ENCODE measurements at regions not wholly inside any gene's neighbourhood (a gene's known extent, or its start where the extent isn't known, plus 50 kb on each side); places are given as distances from the start of the nearest gene placed in this dataset.

- TF ChIP-seq CTCF (IDR thresholded peaks at IDR 0.05; ENCODE audit: low read depth, low read length) = no peak
- no peaks in the 10 kb centered on the region for H3K27me3 ChIP-seq
- no peaks in the 10 kb centered on the region for H3K4me1 ChIP-seq (ENCODE audit: low read depth)
- no peak overlapping the region for H3K27ac ChIP-seq
- DNase-seq (ENCODE audit: low read depth in 1 of 2, low spot score in 1 of 2) = no peak
- no peaks in the 10 kb centered on the region for H3K36me3 ChIP-seq
- no peaks in the 10 kb centered on the region for H3K9me3 ChIP-seq (ENCODE audit: low read depth)
- no peak overlapping the region for H3K4me3 ChIP-seq
Observed at GRCh38 chr4:66202870-66203269, 532.6 kb upstream of the EPHA5 start.

DNA sequence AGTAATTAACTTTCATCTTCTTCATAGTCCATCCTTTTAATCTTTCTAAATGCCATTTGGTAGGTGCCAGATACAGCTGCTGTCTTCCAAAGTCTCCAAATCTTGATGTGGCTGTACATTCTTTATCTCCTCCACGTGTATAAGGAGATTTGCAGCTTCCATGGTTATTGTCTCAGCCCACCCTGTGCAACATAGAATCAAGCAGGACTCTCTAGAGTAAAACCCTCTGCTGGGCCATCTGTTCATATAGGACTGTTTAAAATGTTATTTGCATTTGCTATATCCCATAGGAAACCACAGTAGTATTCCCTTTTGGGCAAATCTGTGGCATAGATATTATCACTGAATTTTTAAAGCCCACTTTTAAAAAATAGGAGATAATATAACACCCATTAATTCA lies 527.2 kb upstream of the EPHA5 start:
- no peaks in the 10 kb centered on the region for H3K4me1 ChIP-seq (ENCODE audit: low read depth)
- H3K27me3 ChIP-seq = no peaks in the 10 kb centered on the region
- no peak for DNase-seq (ENCODE audit: low read depth in 1 of 2, low spot score in 1 of 2)
- H3K9me3 ChIP-seq (ENCODE audit: low read depth) = no peaks in the 10 kb centered on the region
- no peak overlapping the region for H3K27ac ChIP-seq
- no peaks in the 10 kb centered on the region for H3K36me3 ChIP-seq
- TF ChIP-seq CTCF (IDR thresholded peaks at IDR 0.05; ENCODE audit: low read depth, low read length) = no peak
- no peak overlapping the region for H3K4me3 ChIP-seq

- H3K4me1 ChIP-seq (ENCODE audit: low read depth) = no peaks in the 10 kb centered on the region
Observed at GRCh38 chr4:66193487-66193886, 523.2 kb upstream of the EPHA5 start.

GRCh38 chr4:66187175-66187720 lies 517.0 kb upstream of the EPHA5 start:
- H3K27ac ChIP-seq = no peak overlapping the region

More at GRCh38 chr4:66193487-66193886, 523.2 kb upstream of the EPHA5 start:
- no peaks in the 10 kb centered on the region for H3K9me3 ChIP-seq (ENCODE audit: low read depth)
- no peak overlapping the region for H3K4me3 ChIP-seq
- no peaks in the 10 kb centered on the region for H3K27me3 ChIP-seq
- no peak for TF ChIP-seq CTCF (IDR thresholded peaks at IDR 0.05; ENCODE audit: low read depth, low read length)
- H3K27ac ChIP-seq = no peak overlapping the region
- no peak for DNase-seq (ENCODE audit: low read depth in 1 of 2, low spot score in 1 of 2)
- H3K36me3 ChIP-seq = no peaks in the 10 kb centered on the region

DNA sequence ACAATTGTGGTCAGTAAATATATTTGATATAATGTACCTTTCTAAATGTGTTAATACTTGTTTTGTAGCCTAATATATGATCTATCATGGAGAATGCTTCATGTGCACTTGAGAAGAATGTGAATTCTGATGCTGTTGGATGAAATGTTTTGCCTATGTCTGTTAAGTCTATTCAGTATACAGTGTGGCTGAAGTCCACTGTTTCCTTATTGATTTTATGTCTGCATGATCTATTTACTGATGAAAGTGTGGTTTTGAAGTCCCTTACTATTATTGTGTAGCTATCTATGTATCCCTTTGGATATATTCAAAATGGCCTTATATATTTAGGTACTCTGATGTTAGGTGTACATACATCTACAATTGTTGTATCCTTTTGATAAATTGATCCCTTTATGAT lies 515.8 kb upstream of the EPHA5 start:
- Histone ChIP-seq H3K27ac (no peak overlapping the region), H3K9me3 (ENCODE audit: low read depth) (no peaks in the 10 kb centered on the region), H3K27me3 (no peaks in the 10 kb centered on the region), H3K4me3 (no peak overlapping the region), H3K4me1 (ENCODE audit: low read depth) (no peaks in the 10 kb centered on the region), H3K36me3 (no peaks in the 10 kb centered on the region)
- no peak for TF ChIP-seq CTCF (IDR thresholded peaks at IDR 0.05; ENCODE audit: low read depth, low read length)
- no peak for DNase-seq (ENCODE audit: low read depth in 1 of 2, low spot score in 1 of 2)

More at GRCh38 chr4:66187175-66187720, 517.0 kb upstream of the EPHA5 start:
- H3K4me1 ChIP-seq (ENCODE audit: low read depth) = no peaks in the 10 kb centered on the region
- H3K36me3 ChIP-seq = no peaks in the 10 kb centered on the region
- no peak overlapping the region for H3K4me3 ChIP-seq
- no peak for DNase-seq (ENCODE audit: low read depth in 1 of 2, low spot score in 1 of 2)
- H3K9me3 ChIP-seq (ENCODE audit: low read depth) = no peaks in the 10 kb centered on the region
- TF ChIP-seq CTCF (IDR thresholded peaks at IDR 0.05; ENCODE audit: low read depth, low read length) = no peak
- no peaks in the 10 kb centered on the region for H3K27me3 ChIP-seq

GRCh38 chr4:66182636-66183035 lies 512.3 kb upstream of the EPHA5 start:
- H3K4me3 ChIP-seq = no peak overlapping the region
- H3K27ac ChIP-seq = no peak overlapping the region
- DNase-seq (ENCODE audit: low read depth in 1 of 2, low spot score in 1 of 2) = no peak
- no peaks in the 10 kb centered on the region for H3K4me1 ChIP-seq (ENCODE audit: low read depth)
- no peak for TF ChIP-seq CTCF (IDR thresholded peaks at IDR 0.05; ENCODE audit: low read depth, low read length)
- no peaks in the 10 kb centered on the region for H3K27me3 ChIP-seq
- no peaks in the 10 kb centered on the region for H3K9me3 ChIP-seq (ENCODE audit: low read depth)
- H3K36me3 ChIP-seq = no peaks in the 10 kb centered on the region
